Tibial artery (tissue), 4 donors: ENCODE measurements at regions not wholly inside any gene's neighbourhood (a gene's known extent, or its start where the extent isn't known, plus 50 kb on each side); places are given as distances from the start of the nearest gene placed in this dataset.

ENCODE experiments used
- DNase-seq, 2 donors: peaks; one replicate each; pipeline ENCODE4 v3.0.0-alpha.2; 2019
- H3K27ac ChIP-seq, 2 donors: fragments of 200-600 bp; sonication (generic) in 1 of 2; 1 replicate in 1 of 2; 2 replicates in 1 of 2; pipeline ENCODE4 v1.5.1; 2018 to 2019; ENCODE audit warnings: mild to moderate bottlenecking in 1 of 2
- H3K27me3 ChIP-seq, 2 donors: fragments of 200-600 bp; sonication (generic) in 1 of 2; one replicate each; pipeline versions ENCODE4 v1.5.1 to v1.6.0; 2016 to 2019
- H3K36me3 ChIP-seq, 3 donors: fragments of 200-600 bp; sonication (generic) in 2 of 3; one replicate each; pipeline ENCODE4 v1.5.1; 2016 to 2019; ENCODE audit warnings: mild to moderate bottlenecking in 2 of 3
- H3K4me1 ChIP-seq, 4 donors: fragments of 200-600 bp; sonication (generic) in 2 of 4; 1 replicate in 3 of 4; 2 replicates in 1 of 4; pipeline ENCODE4 v1.5.1; 2016 to 2019
- H3K4me3 ChIP-seq, 2 donors: fragments of 200-600 bp; sonication (generic) in 1 of 2; 1 replicate in 1 of 2; 2 replicates in 1 of 2; pipeline ENCODE4 v1.5.1; 2018 to 2019; ENCODE audit warnings: mild to moderate bottlenecking in 2 of 2
- H3K9me3 ChIP-seq, 3 donors: fragments of 200-600 bp; sonication (generic) in 1 of 3; one replicate each; pipeline ENCODE4 v1.5.1; 2016 to 2019
- intact Hi-C: fragments of 100-400 bp; cut with DNase I; formaldehyde crosslinking; loops from one replicate; pipeline ENCODE4 v1.15.0; 2023; ENCODE audit warnings: low total_unique reads
- TF ChIP-seq, protein P1 (sequence below), 2 experiments: fragments of 200-600 bp in 1 of 2; fragments of 450-650 bp in 1 of 2; IDR thresholded peaks; one replicate each; pipeline ENCODE4 v1.5.1; 2017 to 2019; ENCODE audit warnings: antibody characterized with exemption in 2 of 2, mild to moderate bottlenecking in 1 of 2, moderate library complexity in 1 of 2

- TF ChIP-seq, protein P1, sequence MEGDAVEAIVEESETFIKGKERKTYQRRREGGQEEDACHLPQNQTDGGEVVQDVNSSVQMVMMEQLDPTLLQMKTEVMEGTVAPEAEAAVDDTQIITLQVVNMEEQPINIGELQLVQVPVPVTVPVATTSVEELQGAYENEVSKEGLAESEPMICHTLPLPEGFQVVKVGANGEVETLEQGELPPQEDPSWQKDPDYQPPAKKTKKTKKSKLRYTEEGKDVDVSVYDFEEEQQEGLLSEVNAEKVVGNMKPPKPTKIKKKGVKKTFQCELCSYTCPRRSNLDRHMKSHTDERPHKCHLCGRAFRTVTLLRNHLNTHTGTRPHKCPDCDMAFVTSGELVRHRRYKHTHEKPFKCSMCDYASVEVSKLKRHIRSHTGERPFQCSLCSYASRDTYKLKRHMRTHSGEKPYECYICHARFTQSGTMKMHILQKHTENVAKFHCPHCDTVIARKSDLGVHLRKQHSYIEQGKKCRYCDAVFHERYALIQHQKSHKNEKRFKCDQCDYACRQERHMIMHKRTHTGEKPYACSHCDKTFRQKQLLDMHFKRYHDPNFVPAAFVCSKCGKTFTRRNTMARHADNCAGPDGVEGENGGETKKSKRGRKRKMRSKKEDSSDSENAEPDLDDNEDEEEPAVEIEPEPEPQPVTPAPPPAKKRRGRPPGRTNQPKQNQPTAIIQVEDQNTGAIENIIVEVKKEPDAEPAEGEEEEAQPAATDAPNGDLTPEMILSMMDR (IDR thresholded peaks at IDR 0.05): no peak
- H3K9me3 ChIP-seq: no peaks in the 10 kb centered on the region
- peaks cover 0 to 49% (median 24%) of the 10 kb centered on the region in 4 donors for H3K4me1 ChIP-seq
- H3K27me3 ChIP-seq: no peaks in the 10 kb centered on the region
- no peak overlapping the region for H3K4me3 ChIP-seq
- DNase-seq: no peak
- intact Hi-C loops: no loop called here
- no peaks in the 10 kb centered on the region for H3K36me3 ChIP-seq
- peak overlapping the region in 1 of 2 donors; percentile 0 for H3K27ac ChIP-seq
Measured at GRCh38 chr1:170803711-170804110, 131.6 kb upstream of the MROH9 start.

GRCh38 chr1:170804419-170804818 is 130.9 kb upstream of the MROH9 start:
- Histone ChIP-seq H3K36me3 (no peaks in the 10 kb centered on the region), H3K27me3 (no peaks in the 10 kb centered on the region), H3K4me3 (no peak overlapping the region), H3K9me3 (no peaks in the 10 kb centered on the region), H3K27ac (peak overlapping the region in 1 of 2 donors; percentile 14), H3K4me1 (peaks cover 0 to 55% (median 27%) of the 10 kb centered on the region in 4 donors)
- DNase-seq: no peak
- TF ChIP-seq, protein P1 (IDR thresholded peaks at IDR 0.05): no peak
- intact Hi-C loops: no loop called here

GRCh38 chr1:170804879-170805278 is 130.5 kb upstream of the MROH9 start:
- Histone ChIP-seq H3K4me1 (peaks cover 0 to 55% (median 27%) of the 10 kb centered on the region in 4 donors), H3K4me3 (no peak overlapping the region), H3K36me3 (no peaks in the 10 kb centered on the region), H3K27ac (peak overlapping the region in 1 of 2 donors; percentile 72), H3K27me3 (no peaks in the 10 kb centered on the region), H3K9me3 (no peaks in the 10 kb centered on the region)
- TF ChIP-seq, protein P1 (IDR thresholded peaks at IDR 0.05): no peak
- no peak for DNase-seq
- intact Hi-C loops: no loop called here

DNA sequence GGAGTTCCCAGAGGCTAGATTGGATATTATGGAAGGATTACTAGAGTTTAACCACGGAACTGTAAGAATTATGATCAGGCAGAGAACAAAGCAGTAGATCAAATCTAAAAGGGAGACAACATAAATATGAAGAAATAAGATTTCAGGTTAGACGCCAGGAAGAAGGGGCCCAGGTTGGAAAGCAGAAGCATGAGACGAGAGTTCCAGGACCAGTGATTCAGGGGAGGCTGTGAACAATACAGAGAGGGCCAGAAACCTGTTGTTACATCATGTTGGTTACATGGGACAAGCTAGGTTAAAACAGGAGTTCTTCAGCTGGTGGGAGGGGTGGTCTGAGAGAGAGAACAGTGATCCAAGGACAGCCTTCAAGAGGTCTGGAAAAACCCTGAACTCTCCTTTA is 128.4 kb upstream of the MROH9 start:
- intact Hi-C loops: no loop called here
- DNase-seq: no peak

DNA sequence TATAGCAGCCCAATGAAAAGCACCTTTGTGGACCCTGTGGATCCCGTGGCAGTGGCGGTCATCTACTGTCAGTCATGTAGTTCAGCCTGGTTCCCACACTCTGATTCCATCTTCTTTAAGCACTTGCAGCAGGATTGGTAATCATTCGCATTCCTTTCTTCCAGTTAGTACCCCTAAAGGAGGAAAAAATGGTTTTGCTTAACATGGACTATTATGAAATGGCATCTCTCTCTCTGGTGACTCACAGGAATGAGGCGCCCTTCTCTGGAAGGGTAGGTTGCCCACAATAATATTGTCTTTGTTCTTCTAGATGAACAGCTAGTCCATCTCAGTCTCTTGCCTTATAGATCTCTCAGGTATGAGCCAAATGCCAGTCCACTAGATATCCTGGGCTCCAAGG is 127.9 kb upstream of the MROH9 start:
- Histone ChIP-seq H3K27ac (peak overlapping the region; percentile 68 to 72), H3K27me3 (no peaks in the 10 kb centered on the region), H3K36me3 (no peaks in the 10 kb centered on the region), H3K4me3 (no peak overlapping the region), H3K4me1 (peaks cover 0 to 58% (median 27%) of the 10 kb centered on the region in 4 donors), H3K9me3 (no peaks in the 10 kb centered on the region)
- intact Hi-C loops: no loop called here
- TF ChIP-seq, protein P1 (IDR thresholded peaks at IDR 0.05): no peak
- no peak for DNase-seq

More for the DNA sequence above, 128.4 kb upstream of the MROH9 start:
- Histone ChIP-seq H3K27me3 (no peaks in the 10 kb centered on the region), H3K4me3 (no peak overlapping the region), H3K9me3 (no peaks in the 10 kb centered on the region), H3K4me1 (peaks cover 0 to 58% (median 27%) of the 10 kb centered on the region in 4 donors), H3K27ac (peak overlapping the region; percentile 68 to 72), H3K36me3 (no peaks in the 10 kb centered on the region)
- TF ChIP-seq, protein P1 (IDR thresholded peaks at IDR 0.05): no peak
